ENCODE measurements at regions not wholly inside any gene's neighbourhood (a gene's known extent, or its start where the extent isn't known, plus 50 kb on each side); places are given as distances from the start of the nearest gene placed in this dataset.

- TF ChIP-seq CTCF (IDR thresholded peaks at IDR 0.05) (no peak), POLR2AphosphoS5 (IDR thresholded peaks at IDR 0.05; ENCODE audit: insufficient read depth in 1 of 2, low read depth in 1 of 2) (no peak), POLR2A (IDR thresholded peaks at IDR 0.05) (no peak)
Measured at GRCh38 chr15:39391230-39391629, 189.6 kb upstream of the THBS1 start.

Data from vagina (tissue), 2 donors.